ENCODE measurements at regions not wholly inside any gene's neighbourhood (a gene's known extent, or its start where the extent isn't known, plus 50 kb on each side); places are given as distances from the start of the nearest gene placed in this dataset.

DNA sequence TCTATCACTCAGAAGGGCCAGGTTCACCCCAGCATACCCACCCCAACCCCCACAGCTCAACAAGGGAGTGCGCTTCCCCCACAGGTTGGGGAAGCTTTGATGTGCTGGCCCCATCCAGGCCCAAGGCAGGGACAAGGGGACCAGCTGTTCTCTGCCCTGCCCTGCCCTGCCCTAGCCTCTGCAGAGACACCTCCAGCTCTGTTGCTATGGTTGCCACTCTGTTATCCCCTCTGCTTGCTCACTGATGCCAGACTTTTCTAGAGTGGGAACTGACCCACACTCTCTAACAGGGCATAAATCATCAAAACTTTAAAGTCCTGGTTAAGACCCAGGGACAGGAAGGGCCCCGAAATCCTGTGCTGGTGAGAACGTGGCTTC, 50.4 kb upstream of the ENPP7 start:
- Histone ChIP-seq H3K27ac (ENCODE audit: low read depth, low read length) (no peak overlapping the region), H3K4me1 (ENCODE audit: control insufficient read depth in 3 of 3, insufficient read depth in 3 of 3, low read length in 3 of 3) (no peaks in the 10 kb centered on the region), H3K9ac (ENCODE audit: low read depth in 1 of 3, low read length in 3 of 3) (no peak overlapping the region), H3K36me3 (ENCODE audit: control insufficient read depth in 3 of 3, insufficient read depth in 3 of 3, low read length in 3 of 3) (no peaks in the 10 kb centered on the region), H3K9me3 (ENCODE audit: control insufficient read depth in 3 of 3, low read length in 3 of 3) (no peaks in the 10 kb centered on the region), H3K27me3 (ENCODE audit: control insufficient read depth in 3 of 3, insufficient read depth in 3 of 3, low read length in 3 of 3) (peaks cover 40 to 66% (median 61%) of the 10 kb centered on the region in 3 donors), H3K4me3 (ENCODE audit: low read length in 3 of 3) (no peak overlapping the region)

DNA sequence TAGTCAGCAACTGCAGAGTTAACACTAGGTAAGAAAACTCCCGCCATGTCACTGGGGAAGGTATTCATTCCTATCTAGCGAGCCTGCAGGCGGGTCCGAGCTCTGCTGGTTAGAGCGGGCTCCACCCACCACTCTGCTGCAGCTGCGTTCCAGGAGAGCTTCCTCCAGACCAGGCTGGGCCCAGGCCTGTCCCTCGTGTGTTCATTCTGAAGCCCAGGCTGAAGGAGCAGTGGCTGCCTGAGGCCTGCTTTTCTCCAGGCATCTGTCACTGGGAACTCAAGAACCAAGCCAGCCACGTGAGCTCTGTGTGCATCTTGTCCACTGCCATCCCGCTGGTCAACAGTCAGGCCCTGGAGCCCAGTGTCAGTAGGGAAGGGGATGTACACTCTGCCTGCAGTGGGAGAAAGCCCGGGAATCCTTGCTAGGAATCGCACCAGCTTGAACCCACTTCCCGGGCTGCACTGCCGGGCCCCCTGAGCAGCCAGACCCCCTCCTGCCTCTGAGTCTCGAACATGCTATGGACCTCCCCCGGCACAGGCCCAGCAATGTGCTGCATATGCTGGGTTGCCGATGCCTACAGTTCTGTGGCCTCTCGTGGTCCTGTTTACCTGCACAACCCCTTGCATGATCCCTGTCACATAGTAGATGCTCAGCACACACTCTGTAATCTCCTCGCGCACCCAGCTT, 51.0 kb upstream of the ENPP7 start:
- H3K27me3 ChIP-seq (ENCODE audit: control insufficient read depth in 3 of 3, insufficient read depth in 3 of 3, low read length in 3 of 3), result peaks cover 36 to 64% (median 62%) of the 10 kb centered on the region in 3 donors
- H3K9ac ChIP-seq (ENCODE audit: low read depth in 1 of 3, low read length in 3 of 3), result no peak overlapping the region
- H3K4me1 ChIP-seq (ENCODE audit: control insufficient read depth in 3 of 3, insufficient read depth in 3 of 3, low read length in 3 of 3), result no peaks in the 10 kb centered on the region
- no peak overlapping the region for H3K4me3 ChIP-seq (ENCODE audit: low read length in 3 of 3)
- no peaks in the 10 kb centered on the region for H3K9me3 ChIP-seq (ENCODE audit: control insufficient read depth in 3 of 3, low read length in 3 of 3)
- H3K36me3 ChIP-seq (ENCODE audit: control insufficient read depth in 3 of 3, insufficient read depth in 3 of 3, low read length in 3 of 3), result no peaks in the 10 kb centered on the region
- no peak overlapping the region for H3K27ac ChIP-seq (ENCODE audit: low read depth, low read length)

DNA sequence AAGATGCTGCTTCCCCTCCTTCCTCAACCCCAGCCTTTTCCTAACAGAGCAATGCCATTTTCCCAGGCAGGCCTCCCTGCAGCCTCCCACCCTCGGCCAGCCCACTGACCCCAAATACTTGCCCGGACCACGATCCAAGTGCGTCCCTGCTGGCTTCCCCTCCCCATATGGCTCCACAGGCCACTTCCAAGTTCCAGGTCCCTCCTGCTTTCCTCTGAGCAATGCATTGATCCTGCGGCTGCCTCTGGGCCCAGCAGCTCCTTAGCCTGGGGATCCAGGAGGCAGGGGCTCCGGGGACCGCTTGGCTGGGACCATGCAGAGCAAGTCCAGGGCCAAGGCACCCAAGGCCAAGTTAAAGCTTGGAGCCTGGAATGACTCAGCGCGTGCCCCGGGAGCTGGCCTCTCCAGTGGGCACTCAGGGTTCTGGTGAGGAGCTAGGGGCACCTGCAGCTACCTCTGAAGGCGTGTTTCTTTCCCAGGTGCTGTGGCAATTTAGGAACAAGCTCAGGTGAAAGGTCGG, 51.9 kb upstream of the ENPP7 start:
- H3K4me1 ChIP-seq (ENCODE audit: control insufficient read depth in 3 of 3, insufficient read depth in 3 of 3, low read length in 3 of 3), result no peaks in the 10 kb centered on the region
- H3K27me3 ChIP-seq (ENCODE audit: control insufficient read depth in 3 of 3, insufficient read depth in 3 of 3, low read length in 3 of 3), result peaks cover 34 to 61% (median 61%) of the 10 kb centered on the region in 3 donors
- no peak overlapping the region for H3K9ac ChIP-seq (ENCODE audit: low read depth in 1 of 3, low read length in 3 of 3)
- H3K4me3 ChIP-seq (ENCODE audit: low read length in 3 of 3), result no peak overlapping the region
- H3K27ac ChIP-seq (ENCODE audit: low read depth, low read length), result no peak overlapping the region
- peaks cover 0 to 4% (median 0%) of the 10 kb centered on the region in 3 donors for H3K9me3 ChIP-seq (ENCODE audit: control insufficient read depth in 3 of 3, low read length in 3 of 3)
- H3K36me3 ChIP-seq (ENCODE audit: control insufficient read depth in 3 of 3, insufficient read depth in 3 of 3, low read length in 3 of 3), result no peaks in the 10 kb centered on the region

DNA sequence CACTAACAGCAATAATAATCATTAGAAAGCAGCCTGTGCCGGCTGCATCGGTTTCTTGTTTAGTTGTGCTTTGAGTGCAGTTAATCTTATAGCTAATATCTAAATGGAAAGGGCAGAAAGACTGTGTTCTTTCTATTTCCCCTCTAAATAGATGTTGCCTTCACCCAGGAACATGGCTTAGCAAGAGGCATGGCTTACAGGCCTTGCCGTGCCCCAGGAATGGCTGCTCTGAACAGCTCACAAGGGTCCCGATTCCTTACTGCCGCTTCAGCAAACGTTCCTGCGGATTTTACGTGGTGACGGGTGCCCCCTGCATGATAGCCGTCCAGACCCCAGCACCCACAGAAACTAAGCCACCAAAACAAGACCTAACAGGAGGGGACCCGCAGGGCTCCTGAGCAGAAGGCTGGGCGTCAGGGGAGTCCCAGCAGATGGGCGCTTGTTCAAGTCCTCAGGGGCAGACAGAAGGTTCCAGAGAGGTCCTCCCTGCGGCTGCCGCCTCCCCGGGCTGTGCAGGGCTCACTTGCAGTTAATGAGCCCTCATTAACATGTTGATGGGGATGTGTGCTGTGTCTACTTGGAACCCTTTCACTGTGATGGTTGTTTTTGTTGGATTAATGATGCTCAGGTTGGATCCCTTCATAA, 52.5 kb upstream of the ENPP7 start:
- Histone ChIP-seq H3K4me3 (ENCODE audit: low read length in 3 of 3) (no peak overlapping the region), H3K27ac (ENCODE audit: low read depth, low read length) (no peak overlapping the region), H3K9ac (ENCODE audit: low read depth in 1 of 3, low read length in 3 of 3) (no peak overlapping the region), H3K9me3 (ENCODE audit: control insufficient read depth in 3 of 3, low read length in 3 of 3) (peaks cover 1 to 6% (median 2%) of the 10 kb centered on the region in 3 donors), H3K4me1 (ENCODE audit: control insufficient read depth in 3 of 3, insufficient read depth in 3 of 3, low read length in 3 of 3) (no peaks in the 10 kb centered on the region), H3K27me3 (ENCODE audit: control insufficient read depth in 3 of 3, insufficient read depth in 3 of 3, low read length in 3 of 3) (peaks cover 34 to 57% (median 57%) of the 10 kb centered on the region in 3 donors), H3K36me3 (ENCODE audit: control insufficient read depth in 3 of 3, insufficient read depth in 3 of 3, low read length in 3 of 3) (no peaks in the 10 kb centered on the region)

DNA sequence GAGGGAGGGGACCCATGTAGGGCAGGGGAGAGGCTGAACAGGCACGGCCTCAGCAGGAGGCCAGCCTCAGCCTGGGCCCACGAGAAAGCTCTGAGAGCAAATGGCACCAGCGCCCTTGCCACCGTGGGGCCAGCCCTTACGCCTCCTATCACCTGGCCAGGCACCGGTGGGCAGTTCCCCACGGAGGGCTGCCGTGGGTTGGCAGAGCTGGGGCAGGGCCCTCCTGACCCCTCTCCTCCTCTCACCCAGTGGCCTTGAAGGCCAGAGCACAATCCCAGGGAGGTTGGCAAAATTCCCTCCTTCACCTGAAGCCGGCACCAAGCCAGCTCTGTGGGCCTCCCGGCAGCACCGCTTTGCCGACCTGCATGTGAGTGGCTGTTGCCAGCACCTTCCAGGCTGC, 53.1 kb upstream of the ENPP7 start:
- no peak overlapping the region for H3K27ac ChIP-seq (ENCODE audit: low read depth, low read length)
- H3K4me1 ChIP-seq (ENCODE audit: control insufficient read depth in 3 of 3, insufficient read depth in 3 of 3, low read length in 3 of 3), result no peaks in the 10 kb centered on the region
- peaks cover 2 to 7% (median 6%) of the 10 kb centered on the region in 3 donors for H3K9me3 ChIP-seq (ENCODE audit: control insufficient read depth in 3 of 3, low read length in 3 of 3)
- H3K4me3 ChIP-seq (ENCODE audit: low read length in 3 of 3), result no peak overlapping the region
- peaks cover 35 to 61% (median 57%) of the 10 kb centered on the region in 3 donors for H3K27me3 ChIP-seq (ENCODE audit: control insufficient read depth in 3 of 3, insufficient read depth in 3 of 3, low read length in 3 of 3)
- no peak overlapping the region for H3K9ac ChIP-seq (ENCODE audit: low read depth in 1 of 3, low read length in 3 of 3)
- no peaks in the 10 kb centered on the region for H3K36me3 ChIP-seq (ENCODE audit: control insufficient read depth in 3 of 3, insufficient read depth in 3 of 3, low read length in 3 of 3)

DNA sequence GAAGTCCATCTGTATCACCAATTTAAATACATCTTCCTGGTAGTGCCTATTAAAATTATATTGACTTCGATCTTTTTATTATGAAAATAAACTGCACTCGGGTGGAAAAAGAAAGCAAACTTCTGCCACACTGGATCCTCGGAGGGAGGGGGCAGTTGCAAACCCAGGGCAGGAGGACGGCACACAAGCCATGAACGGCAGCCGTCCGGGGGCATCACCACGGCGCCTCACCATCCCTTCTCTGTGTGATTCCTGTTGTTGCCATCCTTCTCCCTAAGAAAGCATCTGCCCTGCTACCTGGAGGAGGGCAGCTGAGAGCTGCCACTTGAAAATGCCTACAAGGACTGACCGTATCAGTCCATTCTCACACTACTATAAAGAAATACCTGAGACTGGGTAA, 53.9 kb upstream of the ENPP7 start:
- Histone ChIP-seq H3K4me1 (ENCODE audit: control insufficient read depth in 3 of 3, insufficient read depth in 3 of 3, low read length in 3 of 3) (no peaks in the 10 kb centered on the region), H3K27me3 (ENCODE audit: control insufficient read depth in 3 of 3, insufficient read depth in 3 of 3, low read length in 3 of 3) (peaks cover 38 to 65% (median 60%) of the 10 kb centered on the region in 3 donors), H3K9ac (ENCODE audit: low read depth in 1 of 3, low read length in 3 of 3) (no peak overlapping the region), H3K4me3 (ENCODE audit: low read length in 3 of 3) (no peak overlapping the region), H3K36me3 (ENCODE audit: control insufficient read depth in 3 of 3, insufficient read depth in 3 of 3, low read length in 3 of 3) (no peaks in the 10 kb centered on the region), H3K9me3 (ENCODE audit: control insufficient read depth in 3 of 3, low read length in 3 of 3) (peaks cover 2 to 12% (median 6%) of the 10 kb centered on the region in 3 donors), H3K27ac (ENCODE audit: low read depth, low read length) (no peak overlapping the region)

DNA sequence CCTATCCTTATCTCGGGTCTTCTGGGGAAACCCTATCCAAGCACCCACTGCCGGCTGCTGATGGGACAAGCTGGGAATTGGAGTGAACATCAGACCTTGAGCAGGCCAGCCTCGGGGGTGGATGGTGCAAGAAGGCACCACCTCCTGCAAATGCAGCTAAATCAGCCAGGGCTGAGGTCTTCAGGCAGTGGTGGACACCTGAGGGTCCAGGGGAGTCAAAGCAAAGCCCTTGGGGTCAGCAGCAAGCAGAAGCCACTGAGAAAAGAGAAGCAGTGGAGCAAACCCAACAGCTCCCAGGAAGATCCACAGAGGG, 55.4 kb upstream of the ENPP7 start:
- Histone ChIP-seq H3K27me3 (ENCODE audit: control insufficient read depth in 3 of 3, insufficient read depth in 3 of 3, low read length in 3 of 3) (peaks cover 42 to 64% (median 56%) of the 10 kb centered on the region in 3 donors), H3K27ac (ENCODE audit: low read depth, low read length) (no peak overlapping the region), H3K4me1 (ENCODE audit: control insufficient read depth in 3 of 3, insufficient read depth in 3 of 3, low read length in 3 of 3) (no peaks in the 10 kb centered on the region), H3K4me3 (ENCODE audit: low read length in 3 of 3) (no peak overlapping the region), H3K9ac (ENCODE audit: low read depth in 1 of 3, low read length in 3 of 3) (no peak overlapping the region), H3K36me3 (ENCODE audit: control insufficient read depth in 3 of 3, insufficient read depth in 3 of 3, low read length in 3 of 3) (no peaks in the 10 kb centered on the region), H3K9me3 (ENCODE audit: control insufficient read depth in 3 of 3, low read length in 3 of 3) (peaks cover 2 to 12% (median 6%) of the 10 kb centered on the region in 3 donors)

DNA sequence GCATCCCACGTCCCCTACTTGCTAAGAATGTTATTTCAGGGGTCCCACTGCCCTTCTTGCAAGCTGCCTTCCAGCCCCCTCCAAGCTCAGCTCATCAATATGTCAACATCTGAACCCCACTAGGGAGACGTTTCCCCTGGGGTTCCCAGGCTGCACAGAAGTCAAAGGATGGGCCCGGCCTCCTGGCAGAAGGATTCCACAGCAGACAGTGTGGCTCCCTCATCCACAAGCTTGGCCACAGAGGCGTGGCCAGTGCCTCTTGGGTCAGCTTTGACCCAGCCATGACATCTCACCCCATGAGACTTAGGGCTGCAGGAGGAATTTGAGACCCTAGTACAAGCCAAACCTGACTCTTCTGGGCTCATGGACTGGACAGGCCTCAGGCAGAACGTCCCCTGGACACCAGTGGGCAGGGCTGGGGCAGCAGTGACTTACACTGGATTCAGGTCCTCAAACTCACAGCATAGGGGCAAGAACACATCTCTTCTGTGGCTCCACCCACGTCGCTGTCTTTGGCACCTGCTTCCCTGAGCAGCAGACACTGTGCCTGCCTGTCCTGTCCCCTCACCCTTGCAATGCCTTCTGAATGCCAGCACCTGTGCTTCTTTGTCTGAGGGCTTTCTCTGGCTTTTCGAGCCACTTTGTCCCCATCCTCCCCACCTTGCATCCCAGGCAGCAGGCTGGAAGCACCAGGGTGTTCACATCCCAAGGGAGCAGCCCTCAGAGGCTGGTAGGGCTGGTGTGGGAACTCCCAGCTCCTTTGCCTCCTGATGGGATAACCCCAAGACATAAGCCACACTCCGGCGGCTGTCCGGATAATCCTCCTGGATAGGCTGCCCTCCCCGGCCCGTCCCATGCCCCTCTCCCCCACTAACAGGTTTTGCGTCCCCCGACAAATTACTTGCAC, 56.0 kb upstream of the ENPP7 start:
- Histone ChIP-seq H3K27ac (ENCODE audit: low read depth, low read length) (no peak overlapping the region), H3K27me3 (ENCODE audit: control insufficient read depth in 3 of 3, insufficient read depth in 3 of 3, low read length in 3 of 3) (peaks cover 43 to 64% (median 54%) of the 10 kb centered on the region in 3 donors)

DNA sequence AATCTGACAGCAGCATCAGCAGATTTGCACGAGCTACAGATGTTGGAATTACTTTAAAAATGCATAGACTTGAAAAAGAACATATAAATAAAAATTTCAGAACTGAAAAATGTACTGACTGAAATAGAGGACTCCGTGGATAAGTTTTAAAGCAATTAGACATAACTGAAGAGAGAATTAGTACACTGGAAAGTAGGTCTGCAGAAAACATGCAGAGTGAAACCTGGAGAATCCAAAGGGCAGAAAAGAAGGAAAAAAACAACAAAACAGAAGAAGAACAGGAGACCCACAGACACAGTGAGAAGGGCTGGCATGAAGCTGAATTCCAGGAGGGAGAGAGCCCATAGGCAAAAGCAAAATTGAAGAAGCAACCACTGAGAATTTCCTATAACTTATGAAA, 57.2 kb upstream of the ENPP7 start:
- Histone ChIP-seq H3K27ac (ENCODE audit: low read depth, low read length) (no peak overlapping the region), H3K9ac (ENCODE audit: low read depth in 1 of 3, low read length in 3 of 3) (no peak overlapping the region), H3K4me3 (ENCODE audit: low read length in 3 of 3) (no peak overlapping the region), H3K4me1 (ENCODE audit: control insufficient read depth in 3 of 3, insufficient read depth in 3 of 3, low read length in 3 of 3) (no peaks in the 10 kb centered on the region), H3K9me3 (ENCODE audit: control insufficient read depth in 3 of 3, low read length in 3 of 3) (peaks cover 2 to 12% (median 6%) of the 10 kb centered on the region in 3 donors), H3K36me3 (ENCODE audit: control insufficient read depth in 3 of 3, insufficient read depth in 3 of 3, low read length in 3 of 3) (no peaks in the 10 kb centered on the region), H3K27me3 (ENCODE audit: control insufficient read depth in 3 of 3, insufficient read depth in 3 of 3, low read length in 3 of 3) (peaks cover 50 to 67% (median 57%) of the 10 kb centered on the region in 3 donors)

More for the DNA sequence above, 56.0 kb upstream of the ENPP7 start:
- Histone ChIP-seq H3K36me3 (ENCODE audit: control insufficient read depth in 3 of 3, insufficient read depth in 3 of 3, low read length in 3 of 3) (no peaks in the 10 kb centered on the region), H3K4me3 (ENCODE audit: low read length in 3 of 3) (no peak overlapping the region), H3K4me1 (ENCODE audit: control insufficient read depth in 3 of 3, insufficient read depth in 3 of 3, low read length in 3 of 3) (no peaks in the 10 kb centered on the region), H3K9me3 (ENCODE audit: control insufficient read depth in 3 of 3, low read length in 3 of 3) (peaks cover 2 to 12% (median 6%) of the 10 kb centered on the region in 3 donors), H3K9ac (ENCODE audit: low read depth in 1 of 3, low read length in 3 of 3) (no peak overlapping the region)
